Ascending aorta (tissue), 2 donors: ENCODE measurements at regions not wholly inside any gene's neighbourhood (a gene's known extent, or its start where the extent isn't known, plus 50 kb on each side); places are given as distances from the start of the nearest gene placed in this dataset.

Experiments
- DNase-seq, 2 donors: peaks; one replicate each; pipeline ENCODE4 v3.0.0-alpha.2; 2019; ENCODE audit warnings: low spot score in 2 of 2
- H3K27ac ChIP-seq, 2 donors: fragments of 200-600 bp; sonication (generic); one replicate each; pipeline ENCODE4 v1.5.1; 2016 to 2017; ENCODE audit warnings: mild to moderate bottlenecking in 1 of 2
- H3K27me3 ChIP-seq: fragments of 200-600 bp; sonication (generic); one replicate; pipeline ENCODE4 v1.5.1; 2017
- H3K36me3 ChIP-seq, 2 donors: fragments of 200-600 bp; sonication (generic); one replicate each; pipeline ENCODE4 v1.5.1; 2016
- H3K4me1 ChIP-seq, 2 donors: fragments of 200-600 bp; sonication (generic); one replicate each; pipeline ENCODE4 v1.5.1; 2016 to 2017; ENCODE audit warnings: mild to moderate bottlenecking in 1 of 2
- H3K4me3 ChIP-seq, 2 donors: fragments of 200-600 bp; sonication (generic); one replicate each; pipeline ENCODE4 v1.5.1; 2016 to 2017; ENCODE audit warnings: mild to moderate bottlenecking in 1 of 2
- H3K9me3 ChIP-seq, 2 donors: fragments of 200-600 bp; sonication (generic); one replicate each; pipeline ENCODE4 v1.5.1; 2016
- CTCF ChIP-seq, 3 experiments: fragments of 200-600 bp in 2 of 3; fragments of 450-650 bp in 1 of 3; sonication (generic) in 2 of 3; IDR thresholded peaks; one replicate each; pipeline ENCODE4 v1.5.1; 2016 to 2019; ENCODE audit warnings: antibody characterized with exemption in 3 of 3, mild to moderate bottlenecking in 1 of 3, moderate library complexity in 1 of 3
- intact Hi-C: fragments of 100-400 bp; cut with DNase I; formaldehyde crosslinking; loops from one replicate; pipeline ENCODE4 v1.15.1; 2023

GRCh38 chr5:60374409-60374808 lies 325.6 kb downstream of the DEPDC1B start:
- no peaks in the 10 kb centered on the region for H3K27me3 ChIP-seq
- no peaks in the 10 kb centered on the region for H3K9me3 ChIP-seq
- H3K4me1 ChIP-seq = peaks cover 5 to 14% of the 10 kb centered on the region in 2 donors
- TF ChIP-seq CTCF (IDR thresholded peaks at IDR 0.05) = no peak
- no peak for DNase-seq
- intact Hi-C loops = no loop called here
- H3K4me3 ChIP-seq = no peak overlapping the region
- no peak overlapping the region for H3K27ac ChIP-seq
- no peaks in the 10 kb centered on the region for H3K36me3 ChIP-seq

- TF ChIP-seq CTCF (IDR thresholded peaks at IDR 0.05) = no peak
- DNase-seq = no peak
- H3K4me1 ChIP-seq = peaks cover 0 to 3% of the 10 kb centered on the region in 2 donors
- H3K9me3 ChIP-seq = no peaks in the 10 kb centered on the region
- H3K36me3 ChIP-seq = no peaks in the 10 kb centered on the region
- intact Hi-C loops = no loop called here
- no peak overlapping the region for H3K4me3 ChIP-seq
- H3K27ac ChIP-seq = no peak overlapping the region
- H3K27me3 ChIP-seq = no peaks in the 10 kb centered on the region
Observed at GRCh38 chr5:60372786-60373185, 327.2 kb downstream of the DEPDC1B start.

- intact Hi-C loops = no loop called here
- H3K4me1 ChIP-seq = peaks cover 0 to 3% of the 10 kb centered on the region in 2 donors
- no peak for DNase-seq
- H3K4me3 ChIP-seq = no peak overlapping the region
- H3K36me3 ChIP-seq = no peaks in the 10 kb centered on the region
- H3K9me3 ChIP-seq = no peaks in the 10 kb centered on the region
- TF ChIP-seq CTCF (IDR thresholded peaks at IDR 0.05) = no peak
- H3K27me3 ChIP-seq = no peaks in the 10 kb centered on the region
- no peak overlapping the region for H3K27ac ChIP-seq
Observed at GRCh38 chr5:60371065-60371464, 328.9 kb downstream of the DEPDC1B start.

- Histone ChIP-seq H3K27me3 (no peaks in the 10 kb centered on the region), H3K9me3 (no peaks in the 10 kb centered on the region), H3K4me1 (peaks cover 0 to 3% of the 10 kb centered on the region in 2 donors), H3K27ac (no peak overlapping the region), H3K36me3 (no peaks in the 10 kb centered on the region), H3K4me3 (no peak overlapping the region)
- DNase-seq = no peak
- no peak for TF ChIP-seq CTCF (IDR thresholded peaks at IDR 0.05)
- intact Hi-C loops = no loop called here
Observed at GRCh38 chr5:60370508-60370907, 329.5 kb downstream of the DEPDC1B start.

GRCh38 chr5:60369391-60369790 lies 330.6 kb downstream of the DEPDC1B start:
- Histone ChIP-seq H3K9me3 (no peaks in the 10 kb centered on the region), H3K4me3 (no peak overlapping the region), H3K27me3 (no peaks in the 10 kb centered on the region), H3K36me3 (no peaks in the 10 kb centered on the region), H3K4me1 (peaks cover 0 to 3% of the 10 kb centered on the region in 2 donors), H3K27ac (no peak overlapping the region)
- intact Hi-C loops = no loop called here
- no peak for DNase-seq
- TF ChIP-seq CTCF (IDR thresholded peaks at IDR 0.05) = no peak

GRCh38 chr5:60368100-60368499 lies 331.9 kb downstream of the DEPDC1B start:
- no peak for TF ChIP-seq CTCF (IDR thresholded peaks at IDR 0.05)
- Histone ChIP-seq H3K4me3 (no peak overlapping the region), H3K27me3 (no peaks in the 10 kb centered on the region), H3K27ac (no peak overlapping the region), H3K36me3 (no peaks in the 10 kb centered on the region), H3K4me1 (peaks cover 0 to 3% of the 10 kb centered on the region in 2 donors), H3K9me3 (no peaks in the 10 kb centered on the region)
- no peak for DNase-seq
- intact Hi-C loops = no loop called here
